Endothelial cell of umbilical vein (primary cell): ENCODE measurements at regions not wholly inside any gene's neighbourhood (a gene's known extent, or its start where the extent isn't known, plus 50 kb on each side); places are given as distances from the start of the nearest gene placed in this dataset.

Experiments used
- BruUV-seq: library from RNA; stranded (reverse); fragments of 400-500 nt; replicated peaks from 2 replicates; lab custom pipeline; 2021; lab: Mats Ljungman, UMichigan
- CTCF ChIA-PET: fragments of 300-600, 350-600 bp; sonication (Branson Sonifier 250); formaldehyde crosslinking; loops from one replicate; lab custom pipeline; 2021; ENCODE audit warnings: antibody characterized with exemption, inconsistent platforms; lab: Charles Lee
- POLR2A ChIA-PET: fragments of 300-600, 350-600 bp; sonication (Branson Sonifier 250); formaldehyde crosslinking; loops from one replicate; lab custom pipeline; 2021; ENCODE audit warnings: antibody characterized with exemption, inconsistent platforms; lab: Charles Lee
- DNase-seq: peaks from one replicate; pipeline ENCODE4 v3.0.0-alpha.2; 2011; ENCODE audit warnings: low read depth, low spot score
- FAIRE-seq: peaks from 2 replicates; lab custom pipeline; 2011; peaks lifted over from hg19 to GRCh38; lab: Jason Lieb, UNC
- H2AFZ ChIP-seq: 2 replicates; pipeline ENCODE4 v1.6.0; 2012; ENCODE audit warnings: low read depth, low read length, control low read depth, inconsistent platforms
- H3K27ac ChIP-seq: 2 replicates; pipeline ENCODE4 v1.5.1; 2011; ENCODE audit warnings: low read depth, mild to moderate bottlenecking, control low read depth, low read length, moderate library complexity; ENCODE audit not compliant: insufficient read depth
- H3K27me3 ChIP-seq, 2 experiments: 2 replicates each; pipeline versions ENCODE4 v1.6.0 to v1.6.1; 2011; ENCODE audit warnings: low read length in 2 of 2, mixed read lengths in 1 of 2; ENCODE audit not compliant: control insufficient read depth in 2 of 2, insufficient read depth in 2 of 2
- H3K36me3 ChIP-seq, 2 experiments: 2 replicates in 1 of 2; 3 replicates in 1 of 2; pipeline ENCODE4 v1.5.1; 2011; ENCODE audit warnings: low read length in 2 of 2, mild to moderate bottlenecking in 1 of 2, moderate library complexity in 1 of 2; ENCODE audit not compliant: control insufficient read depth in 2 of 2, insufficient read depth in 2 of 2; ENCODE audit errors: extremely low read depth in 1 of 2
- H3K4me1 ChIP-seq: 3 replicates; pipeline ENCODE4 v1.5.1; 2011; ENCODE audit warnings: mild to moderate bottlenecking, low read length; ENCODE audit not compliant: control insufficient read depth, insufficient read depth; ENCODE audit errors: extremely low read depth
- H3K4me2 ChIP-seq: 2 replicates; pipeline ENCODE4 v1.6.1; 2011; ENCODE audit warnings: low read length, control low read depth, mixed read lengths; ENCODE audit not compliant: insufficient read depth
- H3K4me3 ChIP-seq, 3 experiments: fragments of 200-600 bp in 1 of 3; sonication (generic), shearing (Covaris generic) in 1 of 3; replicated peaks in 1 of 3; 2 replicates each; pipeline ENCODE4 v1.5.1; 2011 to 2016; ENCODE audit warnings: control low read depth in 3 of 3, low read length in 3 of 3, mild to moderate bottlenecking in 2 of 3, inconsistent platforms in 1 of 3, low read depth in 1 of 3, moderate library complexity in 1 of 3; ENCODE audit not compliant: insufficient read depth in 1 of 3
- H3K79me2 ChIP-seq: 2 replicates; pipeline ENCODE4 v1.6.0; 2012; ENCODE audit warnings: low read length, inconsistent platforms; ENCODE audit not compliant: control insufficient read depth, insufficient read depth
- H3K9ac ChIP-seq: replicated peaks from 2 replicates; pipeline ENCODE3; 2011; ENCODE audit warnings: low read length, control low read depth; ENCODE audit not compliant: insufficient read depth; ENCODE audit errors: extremely low read depth
- H3K9me1 ChIP-seq: replicated peaks from 3 replicates; pipeline ENCODE4 v1.6.0; 2011; ENCODE audit warnings: mild to moderate bottlenecking, low read length; ENCODE audit not compliant: control insufficient read depth, insufficient read depth; ENCODE audit errors: extremely low read depth
- H3K9me3 ChIP-seq: replicated peaks from 2 replicates; pipeline ENCODE4 v1.5.1; 2012; ENCODE audit warnings: low read length, inconsistent platforms; ENCODE audit not compliant: control insufficient read depth, insufficient read depth
- H4K20me1 ChIP-seq: replicated peaks from 2 replicates; pipeline ENCODE3; 2011; ENCODE audit warnings: mild to moderate bottlenecking, low read length; ENCODE audit not compliant: control insufficient read depth, insufficient read depth; ENCODE audit errors: extremely low read depth
- FOS ChIP-seq: IDR thresholded peaks from 2 replicates; pipeline ENCODE4 v1.6.1; 2011; ENCODE audit warnings: mild to moderate bottlenecking, low read length, moderate library complexity, borderline replicate concordance; ENCODE audit not compliant: insufficient read depth
- GATA2 ChIP-seq: IDR thresholded peaks from 2 replicates; pipeline ENCODE4 v1.7.0; 2011; ENCODE audit warnings: low read depth, mild to moderate bottlenecking, moderate library complexity, mixed read lengths, low read length; ENCODE audit not compliant: insufficient read length, insufficient read depth
- JUN ChIP-seq: IDR thresholded peaks from 2 replicates; pipeline ENCODE4 v1.6.1; 2011; ENCODE audit warnings: borderline replicate concordance, low read depth; ENCODE audit not compliant: insufficient read length, insufficient read depth
- MYC ChIP-seq: IDR thresholded peaks from one replicate; pipeline ENCODE4 v1.6.1; 2011; ENCODE audit warnings: mild to moderate bottlenecking, low read depth, low read length
- POLR2A ChIP-seq: IDR thresholded peaks from 2 replicates; pipeline ENCODE4 v1.6.1; 2012; ENCODE audit warnings: low read depth, mild to moderate bottlenecking, control low read depth, low read length
- dilution Hi-C: fragments of 300-500 bp; cut with MboI; formaldehyde crosslinking; loops from one replicate; pipeline ENCODE4 v1.15.0; 2019; ENCODE audit warnings: low sequenced_read_pairs; ENCODE audit not compliant: extremely low pct_ligation_motif_present
- intact Hi-C: fragments of 100-400 bp; cut with micrococcal nuclease; formaldehyde crosslinking; loops from one replicate; pipeline ENCODE4 v1.10.0; 2022
- TF ChIP-seq, protein P1 (sequence below), 2 donors: IDR thresholded peaks; 1 replicate in 1 of 2; 2 replicates in 1 of 2; pipeline ENCODE4 v1.5.1; 2011; ENCODE audit warnings: low read length in 2 of 2, mild to moderate bottlenecking in 2 of 2, moderate library complexity in 2 of 2, control low read depth in 1 of 2, inconsistent platforms in 1 of 2, low read depth in 1 of 2; ENCODE audit not compliant: insufficient read depth in 1 of 2; ENCODE audit errors: extremely low read depth in 1 of 2

DNA sequence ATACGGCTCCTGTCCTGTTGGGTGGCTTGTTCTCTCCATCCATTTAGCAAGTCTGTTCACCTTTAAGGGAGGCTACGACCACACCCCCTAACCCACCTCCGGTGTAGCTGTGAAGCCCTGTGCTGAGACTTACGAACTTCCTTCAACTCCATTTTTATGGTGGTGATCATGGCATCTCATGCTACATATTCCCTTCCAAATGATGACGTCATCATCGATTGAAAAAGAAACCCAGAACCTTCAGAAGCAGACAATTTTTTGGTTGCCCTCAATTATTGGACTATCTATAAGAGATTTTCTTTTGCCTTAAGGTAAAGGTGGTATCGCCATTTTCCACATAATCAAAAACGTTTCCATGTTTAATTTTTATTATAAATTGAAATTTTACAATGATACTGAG is 389.0 kb downstream of the CBLN4 start:
- Histone ChIP-seq H3K79me2 (no peaks in the 10 kb centered on the region), H3K4me3 (no peak overlapping the region), H3K4me2 (no peak overlapping the region), H4K20me1 (no peaks in the 10 kb centered on the region), H2AFZ (no peak overlapping the region), H3K9ac (no peak overlapping the region), H3K27me3 (no peaks in the 10 kb centered on the region), H3K36me3 (no peaks in the 10 kb centered on the region), H3K9me1 (no peaks in the 10 kb centered on the region), H3K4me1 (no peaks in the 10 kb centered on the region), H3K9me3 (peaks cover 1% of the 10 kb centered on the region), H3K27ac (no peak overlapping the region)
- no peak for DNase-seq
- intact Hi-C loops (no loop called here), dilution Hi-C loops (no loop called here)
- POLR2A ChIA-PET = no interaction called here
- no peak for FAIRE-seq
- CTCF ChIA-PET = no interaction called here
- no peak for TF ChIP-seq JUN
- no TSS peak for BruUV-seq

DNA sequence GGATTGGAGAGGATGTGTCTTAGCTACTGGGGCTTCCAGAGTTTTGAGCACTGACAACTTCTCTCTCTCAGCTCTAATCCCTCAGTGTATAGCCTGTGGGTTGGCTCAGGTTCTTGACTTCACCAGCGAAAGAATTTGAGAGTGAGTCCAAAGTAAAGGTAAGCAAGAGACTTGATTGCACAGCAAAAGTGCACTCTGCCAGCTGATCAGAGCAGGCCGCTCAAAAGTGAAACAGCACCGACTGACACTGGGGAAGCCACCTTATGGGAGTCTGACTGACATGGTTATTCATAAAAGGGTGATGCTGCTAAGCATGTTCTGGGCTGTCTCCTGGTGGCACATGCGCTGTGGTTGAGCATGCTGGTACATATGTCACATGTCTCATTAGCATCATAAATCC is 389.5 kb downstream of the CBLN4 start:
- Histone ChIP-seq H3K4me2 (no peak overlapping the region), H3K79me2 (no peaks in the 10 kb centered on the region), H3K4me1 (no peaks in the 10 kb centered on the region), H3K9me1 (no peaks in the 10 kb centered on the region), H3K9ac (no peak overlapping the region), H3K9me3 (peaks cover 1% of the 10 kb centered on the region), H3K27me3 (no peaks in the 10 kb centered on the region), H4K20me1 (no peaks in the 10 kb centered on the region), H3K27ac (no peak overlapping the region), H3K36me3 (no peaks in the 10 kb centered on the region), H2AFZ (no peak overlapping the region), H3K4me3 (no peak overlapping the region)
- CTCF ChIA-PET = no interaction called here
- no TSS peak for BruUV-seq
- POLR2A ChIA-PET = no interaction called here
- FAIRE-seq (no peak), DNase-seq (no peak)
- TF ChIP-seq GATA2 (no peak), MYC (no peak), JUN (no peak), POLR2A (no peak), FOS (no peak)
- TF ChIP-seq, protein P1, sequence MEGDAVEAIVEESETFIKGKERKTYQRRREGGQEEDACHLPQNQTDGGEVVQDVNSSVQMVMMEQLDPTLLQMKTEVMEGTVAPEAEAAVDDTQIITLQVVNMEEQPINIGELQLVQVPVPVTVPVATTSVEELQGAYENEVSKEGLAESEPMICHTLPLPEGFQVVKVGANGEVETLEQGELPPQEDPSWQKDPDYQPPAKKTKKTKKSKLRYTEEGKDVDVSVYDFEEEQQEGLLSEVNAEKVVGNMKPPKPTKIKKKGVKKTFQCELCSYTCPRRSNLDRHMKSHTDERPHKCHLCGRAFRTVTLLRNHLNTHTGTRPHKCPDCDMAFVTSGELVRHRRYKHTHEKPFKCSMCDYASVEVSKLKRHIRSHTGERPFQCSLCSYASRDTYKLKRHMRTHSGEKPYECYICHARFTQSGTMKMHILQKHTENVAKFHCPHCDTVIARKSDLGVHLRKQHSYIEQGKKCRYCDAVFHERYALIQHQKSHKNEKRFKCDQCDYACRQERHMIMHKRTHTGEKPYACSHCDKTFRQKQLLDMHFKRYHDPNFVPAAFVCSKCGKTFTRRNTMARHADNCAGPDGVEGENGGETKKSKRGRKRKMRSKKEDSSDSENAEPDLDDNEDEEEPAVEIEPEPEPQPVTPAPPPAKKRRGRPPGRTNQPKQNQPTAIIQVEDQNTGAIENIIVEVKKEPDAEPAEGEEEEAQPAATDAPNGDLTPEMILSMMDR (IDR thresholded peaks at IDR 0.05; ENCODE audit: extremely low read depth in 1 of 2, insufficient read depth in 1 of 2, low read depth in 1 of 2, low read length in 2 of 2) = no peak
- intact Hi-C loops = no loop called here
- dilution Hi-C loops = no loop called here
